ENCODE measurements at regions not wholly inside any gene's neighbourhood (a gene's known extent, or its start where the extent isn't known, plus 50 kb on each side); places are given as distances from the start of the nearest gene placed in this dataset.
"Not testable (repeated sequence)": the region's sequence is repeated elsewhere in the genome, so short reads cannot be mapped to it uniquely, and the experiment has no call there.

DNA sequence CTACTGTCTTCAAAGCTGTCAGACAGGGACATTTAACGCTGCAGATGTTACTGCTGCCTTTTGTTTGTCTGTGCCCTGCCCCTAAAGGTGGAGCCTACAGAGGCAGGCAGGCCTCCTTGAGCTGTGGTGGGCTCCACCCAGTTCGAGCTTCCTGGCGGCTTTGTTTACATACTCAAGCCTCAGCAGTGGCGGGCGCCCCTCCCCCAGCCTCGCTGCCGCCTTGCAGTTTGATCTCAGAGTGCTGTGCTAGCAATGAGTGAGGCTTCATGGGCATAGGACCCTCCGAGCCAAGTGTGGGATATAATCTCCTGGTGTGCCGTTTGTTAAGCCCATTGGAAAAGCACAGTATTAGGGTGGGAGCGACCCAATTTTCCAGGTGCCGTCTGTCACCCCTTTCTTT is 609.8 kb upstream of the MDGA2 start:
- intact Hi-C loops (cut with micrococcal nuclease), result not testable (repeated sequence)

DNA sequence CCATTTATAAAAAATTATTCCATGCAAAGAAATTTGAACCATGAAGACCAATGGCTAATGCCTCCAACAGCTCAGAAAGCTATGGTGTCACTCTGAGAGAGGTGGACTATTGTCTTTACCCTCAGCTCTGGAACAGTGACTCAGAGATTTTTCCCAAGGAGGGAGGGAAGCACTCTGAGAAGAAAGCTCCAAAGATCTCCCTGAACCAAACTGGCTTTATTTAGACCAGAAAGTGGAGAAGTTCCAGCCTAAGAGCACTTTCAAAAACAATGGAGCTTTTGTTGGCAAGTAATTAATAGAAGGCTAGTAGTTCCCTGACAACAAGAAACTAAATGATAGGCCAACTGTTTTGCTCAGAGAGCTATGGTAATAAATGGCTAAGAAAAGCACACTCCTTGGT is 599.9 kb upstream of the MDGA2 start:
- intact Hi-C loops (cut with micrococcal nuclease), result no loop called here

DNA sequence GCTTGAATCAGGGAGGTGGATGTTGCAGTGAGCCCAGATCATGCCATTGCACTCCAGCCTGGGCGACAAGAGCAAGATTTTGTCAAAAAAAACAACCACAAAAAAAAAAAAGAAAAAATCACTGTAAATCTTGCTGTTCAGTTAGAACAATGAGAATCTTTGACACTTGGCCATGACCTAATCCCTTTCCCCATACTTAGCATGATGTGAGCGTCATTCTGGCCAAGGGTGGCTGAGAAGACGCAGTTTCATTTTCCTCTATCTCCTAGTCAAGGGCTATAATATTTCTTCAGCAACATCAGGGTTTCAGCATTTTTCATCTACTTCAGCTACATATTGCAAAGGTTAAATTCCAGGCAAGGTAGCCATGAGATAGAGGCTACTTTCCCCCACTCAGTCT is 599.4 kb upstream of the MDGA2 start:
- intact Hi-C loops (cut with micrococcal nuclease), result no loop called here

DNA sequence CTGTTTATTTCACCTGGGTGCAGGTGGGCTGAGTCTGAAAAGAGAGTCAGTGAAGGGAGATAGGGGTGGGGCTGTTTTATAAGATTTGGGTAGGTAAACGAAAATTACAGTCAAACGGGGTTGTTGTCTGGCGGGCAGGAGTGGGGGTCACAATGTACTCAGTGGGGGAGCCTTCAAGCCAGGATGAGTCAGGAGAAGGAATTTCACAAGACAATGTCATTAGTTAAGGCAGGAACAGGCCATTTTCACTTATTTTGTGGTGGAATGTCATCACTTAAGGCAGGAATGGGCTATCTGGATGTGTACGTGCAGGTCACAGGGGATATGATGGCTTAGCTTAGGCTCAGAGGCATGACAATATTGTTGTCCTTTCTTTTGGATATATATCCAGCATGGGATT is 592.5 kb upstream of the MDGA2 start:
- intact Hi-C loops (cut with micrococcal nuclease), result not testable (repeated sequence)

DNA sequence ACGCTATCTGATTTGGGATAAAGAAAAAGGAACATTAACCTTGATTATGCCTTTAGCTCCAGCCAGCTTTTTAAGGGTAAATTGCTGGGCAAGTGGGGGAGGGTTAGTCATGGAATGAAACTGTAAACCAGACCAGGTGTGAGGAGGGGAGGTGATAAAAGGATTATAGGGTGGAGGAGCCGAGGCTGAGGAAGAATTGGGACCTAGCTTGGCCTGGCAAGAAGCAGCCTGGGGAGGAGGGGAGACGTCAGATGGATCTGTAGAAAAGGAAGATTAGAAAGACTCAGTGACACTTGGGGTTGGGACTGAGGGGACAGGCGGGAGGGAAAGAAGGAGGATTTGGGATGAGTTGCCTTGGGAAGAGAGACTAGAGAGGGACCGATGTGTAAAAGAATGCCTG is 590.8 kb upstream of the MDGA2 start:
- intact Hi-C loops (cut with micrococcal nuclease), result not testable (repeated sequence)

DNA sequence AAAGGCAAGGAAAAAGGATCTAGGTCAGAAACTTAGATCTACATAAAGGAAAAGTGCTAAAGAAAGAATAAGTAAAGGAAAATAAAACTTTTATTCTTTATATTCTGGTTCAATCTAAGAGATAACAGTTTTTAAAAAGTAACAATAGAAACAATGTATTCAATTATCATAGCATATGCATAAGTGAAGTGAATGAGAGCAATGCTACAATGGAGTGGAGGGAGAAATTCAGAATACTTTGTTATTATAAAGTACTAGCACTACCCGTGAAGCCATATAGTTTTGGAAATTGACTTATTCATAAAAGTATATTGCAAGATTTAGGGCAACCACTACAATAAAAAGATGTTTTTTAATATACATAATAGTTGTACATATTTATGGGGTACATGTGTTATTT is 586.0 kb upstream of the MDGA2 start:
- intact Hi-C loops (cut with micrococcal nuclease), result no loop called here

DNA sequence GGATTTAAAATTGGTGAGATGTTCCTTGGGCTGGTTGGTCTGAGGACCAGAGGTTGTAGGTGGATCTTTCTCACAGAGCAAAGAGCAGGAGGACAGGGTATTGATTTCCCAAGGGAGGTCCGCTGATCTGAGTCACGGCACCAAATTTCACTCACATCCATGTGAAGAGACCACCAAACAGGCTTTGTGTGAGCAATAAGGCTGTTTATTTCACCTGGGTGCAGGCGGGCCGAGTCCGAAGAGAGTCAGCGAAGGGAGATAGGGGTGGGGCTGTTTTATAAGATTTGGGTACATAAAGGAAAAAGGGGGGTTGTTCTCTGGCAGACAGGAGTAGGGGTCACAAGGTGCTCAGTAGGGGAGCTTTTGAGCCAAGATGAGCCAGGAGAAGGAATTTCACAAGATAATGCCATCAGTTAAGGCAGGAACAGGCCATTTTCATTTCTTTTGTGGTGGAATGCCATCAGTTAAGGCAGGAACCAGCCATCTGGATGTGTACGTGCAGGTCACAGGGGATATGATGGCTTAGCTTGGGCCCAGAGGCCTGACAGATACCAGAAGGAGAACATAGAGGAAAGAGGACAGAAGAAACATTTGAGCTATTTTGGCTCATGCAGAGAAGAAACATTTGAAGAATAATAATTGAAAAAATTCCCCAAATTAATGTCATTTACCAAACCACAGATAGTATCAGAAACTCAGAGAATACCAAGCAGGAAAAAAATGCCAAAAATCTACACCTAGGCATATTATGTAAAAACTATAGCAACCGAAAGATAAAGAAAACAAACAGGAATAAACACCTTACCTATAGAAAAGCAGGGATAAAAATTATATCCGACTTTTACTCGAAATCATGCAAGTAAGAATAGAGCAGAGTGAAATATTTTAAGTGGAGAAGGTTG is 585.2 kb upstream of the MDGA2 start:
- intact Hi-C loops (cut with micrococcal nuclease), result not testable (repeated sequence)

DNA sequence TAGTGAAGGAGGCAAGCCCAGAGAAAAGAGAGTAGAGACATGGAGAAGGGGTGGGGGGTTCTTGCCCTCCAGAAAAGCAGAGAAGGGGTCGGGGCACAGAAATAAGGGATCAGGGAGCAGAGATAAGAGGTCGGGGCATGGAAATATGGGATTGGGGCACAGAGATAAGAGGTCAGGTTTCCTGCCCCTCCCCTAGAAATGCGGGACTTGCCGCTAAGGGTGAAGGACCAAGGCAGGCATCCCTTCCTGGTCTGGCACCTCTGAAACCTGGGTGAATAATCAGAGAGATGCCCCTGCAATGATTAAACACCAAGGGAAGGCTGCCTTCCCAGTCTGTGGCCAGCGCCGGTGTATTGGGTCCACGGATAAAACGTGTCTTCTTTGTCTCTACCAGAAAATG is 584.5 kb upstream of the MDGA2 start:
- intact Hi-C loops (cut with micrococcal nuclease), result not testable (repeated sequence)

DNA sequence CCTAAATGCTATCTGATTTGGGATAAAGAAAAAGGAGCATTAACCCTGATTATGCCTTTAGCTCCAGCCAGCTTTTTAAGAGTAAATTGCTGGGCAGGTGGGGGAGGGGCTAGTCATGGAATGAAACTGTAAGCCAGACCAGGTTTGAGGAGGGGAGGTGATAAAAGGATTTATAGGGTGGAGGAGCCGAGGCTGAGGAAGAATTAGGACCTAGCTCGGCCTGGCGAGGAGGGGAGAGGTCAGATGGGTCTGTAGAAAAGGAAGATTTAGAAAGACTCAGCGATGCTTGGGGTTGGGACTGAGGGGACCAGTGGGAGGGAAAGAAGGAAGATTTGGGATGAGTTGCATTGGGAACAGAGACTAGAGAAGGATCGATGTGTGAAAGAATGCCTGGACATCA is 583.8 kb upstream of the MDGA2 start:
- intact Hi-C loops (cut with micrococcal nuclease), result not testable (repeated sequence)

DNA sequence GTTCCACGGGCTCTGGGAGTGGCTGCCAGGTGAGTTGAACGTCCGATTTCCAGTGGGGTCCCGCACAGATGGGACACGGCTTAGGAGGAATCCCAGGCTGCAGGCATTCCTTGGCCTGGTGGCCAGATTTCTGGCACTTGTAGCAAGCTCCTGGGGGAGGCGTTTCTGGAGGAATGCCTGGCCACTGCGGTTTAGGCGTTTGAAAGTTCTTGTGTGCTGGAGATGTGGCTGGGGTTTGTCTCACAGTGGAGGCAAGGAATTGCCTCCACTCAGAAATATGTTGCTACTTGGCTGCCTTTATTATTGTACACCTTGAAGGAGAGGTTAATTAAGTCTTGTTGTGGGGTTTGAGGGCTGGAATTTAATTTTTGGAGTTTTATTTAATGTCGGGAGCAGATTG is 583.3 kb upstream of the MDGA2 start:
- intact Hi-C loops (cut with micrococcal nuclease), result not testable (repeated sequence)

DNA sequence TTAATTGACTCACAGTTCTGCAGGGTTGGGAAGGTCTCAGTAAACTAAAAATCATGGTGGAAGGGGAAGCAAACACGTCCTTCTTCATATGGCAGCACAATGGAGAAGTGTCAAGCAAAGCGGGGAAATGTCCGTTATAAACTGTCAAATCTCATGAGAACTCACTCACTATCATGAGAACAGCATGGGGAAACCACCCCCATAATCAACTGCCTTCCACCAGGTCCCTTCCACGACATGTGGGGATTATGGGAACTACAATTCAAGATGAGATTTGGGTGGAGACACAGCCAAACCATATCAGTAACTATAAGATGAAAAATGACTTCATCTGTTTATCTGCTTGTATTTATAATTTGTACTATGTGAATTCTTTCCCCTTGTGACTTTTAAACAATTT is 577.6 kb upstream of the MDGA2 start:
- intact Hi-C loops (cut with micrococcal nuclease), result no loop called here

DNA sequence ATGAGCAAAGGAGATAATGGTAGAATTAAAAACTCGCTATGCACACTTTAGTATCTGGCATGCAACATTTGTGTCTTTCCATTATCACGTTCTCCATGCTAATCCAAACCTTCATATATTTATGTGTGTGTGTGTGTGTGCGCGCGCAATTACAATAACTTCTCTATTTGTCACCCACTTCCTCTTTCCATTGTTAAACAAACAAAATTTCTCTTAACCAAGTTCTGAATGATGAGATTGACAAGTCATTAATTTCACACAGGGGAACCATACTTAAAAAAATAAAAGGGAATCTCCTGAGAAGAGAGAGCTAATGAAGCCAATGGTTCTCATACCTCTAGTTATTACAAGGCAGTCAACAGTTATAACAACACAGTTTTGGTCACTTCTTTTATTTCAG is 575.9 kb upstream of the MDGA2 start:
- intact Hi-C loops (cut with micrococcal nuclease), result no loop called here

DNA sequence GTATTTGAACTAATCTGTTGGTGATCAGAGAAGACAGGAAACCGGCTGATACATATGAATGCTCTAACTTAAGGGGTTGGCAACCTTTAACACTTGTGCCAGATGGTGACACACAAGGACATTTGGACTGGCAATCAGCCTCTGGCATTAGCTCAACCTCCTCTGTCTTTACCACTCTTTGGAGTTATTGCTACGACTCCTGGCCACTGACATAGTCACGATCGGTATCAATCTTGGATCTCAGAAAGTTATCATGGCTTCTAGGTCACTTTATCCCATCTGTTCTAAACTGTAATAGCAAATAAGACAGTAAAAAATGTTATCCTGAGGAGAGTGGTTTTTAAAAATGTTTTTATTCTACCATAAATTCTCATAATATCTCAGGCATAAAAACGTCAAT is 575.2 kb upstream of the MDGA2 start:
- intact Hi-C loops (cut with micrococcal nuclease), result no loop called here

DNA sequence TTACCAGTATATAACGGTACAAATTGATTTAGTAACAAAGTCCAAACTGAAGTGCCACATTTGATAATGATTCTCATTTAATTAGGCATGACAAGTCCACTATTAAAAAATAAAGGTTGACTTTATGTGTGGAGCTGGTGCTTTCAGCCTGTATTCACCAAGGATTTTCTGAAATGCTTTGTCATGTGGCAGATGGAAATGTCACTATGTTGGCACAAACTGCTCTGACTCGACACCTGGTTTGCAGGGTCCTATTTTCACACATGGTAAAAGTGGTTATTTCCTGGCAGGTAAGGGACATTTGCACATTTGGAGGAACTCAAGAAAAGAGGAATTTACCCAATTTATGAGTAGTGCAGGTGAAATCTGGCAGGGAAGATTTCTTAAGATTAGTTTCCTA is 572.6 kb upstream of the MDGA2 start:
- intact Hi-C loops (cut with micrococcal nuclease), result no loop called here

DNA sequence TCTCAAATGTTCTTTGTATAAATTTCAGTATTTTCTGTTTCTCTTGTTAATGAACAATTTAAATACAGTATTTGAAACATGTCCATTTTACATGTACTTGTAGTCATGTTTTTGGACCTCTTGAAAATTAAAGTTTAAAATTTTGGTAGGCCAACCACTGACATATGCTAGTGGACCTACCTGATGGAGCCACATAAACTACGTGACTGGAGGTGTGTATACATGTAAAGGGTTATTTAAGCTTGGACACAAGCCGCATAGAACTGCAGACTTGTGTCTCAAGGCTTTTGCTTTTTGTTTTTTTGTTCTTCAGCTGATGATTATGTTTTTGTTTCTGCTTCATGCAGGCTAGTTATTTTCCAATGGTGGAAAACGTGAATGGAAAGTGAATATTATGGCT is 568.5 kb upstream of the MDGA2 start:
- intact Hi-C loops (cut with micrococcal nuclease), result no loop called here

DNA sequence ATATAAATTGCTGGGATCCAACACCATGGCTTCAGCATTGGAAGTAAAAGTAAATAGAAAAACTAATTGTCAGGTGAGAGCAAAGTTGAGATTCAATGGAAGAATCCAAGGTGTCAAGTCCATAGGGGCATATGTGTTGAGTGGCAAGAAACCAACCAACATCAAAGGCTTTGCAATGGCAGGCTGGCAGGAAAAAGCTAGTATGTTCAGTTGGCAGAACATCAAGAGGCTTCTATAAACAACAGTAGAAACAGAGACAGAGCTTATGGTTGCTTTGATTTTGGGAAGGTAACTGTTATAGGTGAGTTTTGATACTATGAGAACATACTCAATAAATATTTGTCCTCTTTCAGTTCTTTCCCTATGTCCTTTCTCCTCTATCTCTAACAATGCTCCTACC is 553.7 kb upstream of the MDGA2 start:
- intact Hi-C loops (cut with micrococcal nuclease), result no loop called here

DNA sequence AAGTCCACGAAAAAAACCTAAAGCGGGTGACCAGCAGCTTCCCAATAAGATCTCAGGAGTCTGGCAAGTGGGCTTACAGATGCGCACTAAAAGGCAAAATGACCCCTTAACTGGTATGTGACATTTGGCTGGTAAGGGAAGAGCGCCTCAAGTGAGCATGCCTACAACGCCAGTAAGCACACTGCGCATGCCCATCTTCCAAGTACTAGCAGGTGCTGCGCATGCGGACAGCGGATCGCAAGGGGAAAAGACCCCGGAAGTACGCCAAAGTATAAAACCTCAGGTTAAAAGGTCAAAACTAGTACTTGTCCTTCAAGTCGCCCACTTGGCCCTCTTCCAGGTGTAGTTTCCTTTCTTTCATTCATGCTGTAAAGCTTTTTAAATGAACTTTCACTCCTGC is 518.5 kb upstream of the MDGA2 start:
- intact Hi-C loops (cut with micrococcal nuclease), result no loop called here

DNA sequence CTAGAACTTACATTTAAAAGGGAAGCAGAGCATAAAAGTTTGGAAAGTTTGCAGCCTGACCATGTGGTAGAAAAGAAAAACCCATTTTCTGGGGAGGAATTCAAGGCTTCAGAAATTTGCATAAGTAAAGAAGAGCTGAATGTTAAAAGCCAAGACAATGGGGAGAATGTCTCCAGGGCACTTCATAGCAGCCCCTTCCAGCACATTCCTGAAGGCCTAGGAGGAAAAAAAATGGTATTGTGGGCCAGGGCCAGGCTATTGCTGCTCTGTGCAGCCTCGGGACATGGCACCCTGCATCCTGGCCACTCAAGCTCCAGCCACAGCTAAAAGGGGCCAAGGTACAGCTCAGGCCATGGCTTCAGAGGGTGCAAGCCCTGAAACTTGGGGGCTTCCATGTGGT is 474.2 kb upstream of the MDGA2 start:
- intact Hi-C loops (cut with micrococcal nuclease), result not testable (repeated sequence)

DNA sequence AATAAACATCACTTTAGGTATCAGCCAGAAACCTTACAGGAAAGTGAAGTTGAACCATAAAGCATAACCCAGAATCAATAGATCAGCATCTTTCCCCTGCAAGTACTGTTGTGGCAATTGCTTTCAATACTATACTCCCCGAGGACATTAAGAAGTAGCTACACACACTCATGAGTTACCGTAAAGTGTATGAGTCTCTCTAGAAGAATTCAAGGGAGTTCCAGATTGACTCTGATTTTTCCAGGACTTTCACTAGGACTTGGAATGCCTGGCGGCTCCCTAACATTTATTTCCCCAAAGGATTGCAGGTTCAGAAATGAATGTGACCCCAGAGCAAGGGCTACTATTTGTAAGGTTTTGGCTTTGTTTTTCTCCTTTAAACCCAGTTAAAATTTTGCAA is 465.4 kb upstream of the MDGA2 start:
- intact Hi-C loops (cut with micrococcal nuclease), result no loop called here

DNA sequence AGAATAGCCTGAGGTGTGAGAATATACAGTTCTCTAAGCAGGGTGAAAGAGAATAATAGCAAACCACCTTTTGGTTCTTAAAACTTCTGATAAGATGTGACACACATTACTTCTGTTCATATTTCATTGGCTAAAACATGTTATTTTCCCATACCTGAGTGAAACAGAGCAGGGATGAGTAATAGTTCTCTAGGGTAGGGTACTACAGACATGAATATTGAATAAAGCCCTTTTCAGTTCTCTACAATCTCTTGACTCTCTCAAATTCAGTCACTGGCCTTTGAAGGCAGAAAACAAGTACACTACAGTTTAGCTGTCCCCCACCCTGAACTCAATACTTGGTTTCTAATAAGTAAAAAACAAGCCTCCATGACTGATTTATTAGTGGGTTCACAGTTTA is 454.1 kb upstream of the MDGA2 start:
- intact Hi-C loops (cut with micrococcal nuclease), result no loop called here

DNA sequence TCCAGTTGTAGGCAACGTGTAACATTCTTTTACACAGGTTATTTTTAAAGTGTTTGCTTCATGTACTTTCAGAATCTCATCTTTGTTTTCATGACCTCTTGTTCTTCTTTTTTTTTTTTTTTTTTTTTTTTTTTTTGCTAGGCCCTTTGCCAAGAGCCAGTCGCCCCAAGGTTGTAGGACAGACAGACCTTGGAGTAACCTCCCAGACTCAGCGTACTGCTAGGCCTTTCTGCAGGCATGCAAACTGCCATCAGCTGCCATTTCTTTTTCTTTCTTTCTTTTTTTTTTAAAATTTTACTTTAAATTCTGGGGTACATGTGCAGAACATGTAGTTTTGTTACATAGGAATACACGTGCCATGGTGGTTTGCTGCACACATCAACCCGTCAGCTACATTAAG is 452.3 kb upstream of the MDGA2 start:
- intact Hi-C loops (cut with micrococcal nuclease), result no loop called here

DNA sequence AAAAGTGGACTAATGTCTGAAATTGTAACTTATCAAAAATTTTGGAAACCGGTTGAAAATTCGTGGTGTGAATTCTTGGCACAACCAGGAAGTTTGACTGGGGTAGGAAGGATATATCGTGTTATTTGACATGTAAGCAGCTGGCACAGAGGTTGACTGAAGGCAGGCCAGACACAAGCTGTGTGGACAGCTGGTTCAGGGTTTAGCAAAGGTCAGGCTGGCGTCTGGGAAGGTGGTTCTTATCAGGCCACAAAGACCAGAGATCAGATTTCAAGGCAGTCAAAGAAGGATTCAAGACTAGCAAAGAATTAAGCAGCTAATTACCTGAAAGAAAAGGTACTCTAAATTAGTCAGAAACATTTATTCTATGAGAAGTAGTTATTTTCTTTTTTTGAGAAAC is 450.2 kb upstream of the MDGA2 start:
- intact Hi-C loops (cut with micrococcal nuclease), result no loop called here

DNA sequence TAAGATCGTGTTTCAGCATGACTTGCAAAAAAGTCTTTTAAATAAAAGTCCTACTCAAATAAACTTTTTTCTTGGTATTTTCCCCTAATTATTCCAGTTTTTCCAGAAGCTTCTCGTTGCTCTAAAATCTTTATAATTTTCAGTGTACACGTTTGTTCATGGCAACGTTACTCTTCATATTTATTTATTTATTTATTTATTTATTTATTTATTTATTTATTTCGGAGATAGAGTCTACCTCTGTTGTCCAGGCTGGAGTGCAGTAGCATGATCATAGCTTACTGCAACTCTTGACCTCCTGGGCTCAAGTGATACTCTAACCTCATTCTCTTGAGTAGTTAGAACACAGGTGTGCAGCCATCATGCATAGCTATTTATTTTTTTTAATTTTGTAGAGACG is 438.3 kb upstream of the MDGA2 start:
- intact Hi-C loops (cut with micrococcal nuclease), result no loop called here

DNA sequence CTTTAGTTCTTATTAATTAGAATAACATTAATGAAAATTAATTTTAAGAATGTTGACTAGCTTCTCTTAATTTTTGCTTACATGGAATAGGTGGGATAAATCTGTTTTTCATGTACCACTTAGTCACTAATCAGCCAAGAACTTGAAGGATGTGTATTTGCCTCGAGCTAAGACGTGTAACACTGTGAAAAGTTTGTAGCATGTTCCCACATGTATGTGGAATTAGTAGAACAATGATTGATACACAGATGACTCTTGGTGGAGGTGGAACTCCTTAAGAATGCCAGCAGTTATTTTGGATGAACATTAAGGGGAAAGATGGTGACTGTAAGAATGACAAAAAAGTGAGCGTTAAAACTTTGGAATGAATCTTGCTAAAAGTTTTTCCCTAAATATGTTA is 435.7 kb upstream of the MDGA2 start:
- intact Hi-C loops (cut with micrococcal nuclease), result no loop called here

All from T-helper 1 cell treated with Interleukin-12 subunit alpha and Interleukin-12 subunit beta and Interleukin-4 antibody, amounts not matched to agents 30 ng/mL and 1 ng/mL, for 36 hours (primary cell).